ENCODE measurements at regions not wholly inside any gene's neighbourhood (a gene's known extent, or its start where the extent isn't known, plus 50 kb on each side); places are given as distances from the start of the nearest gene placed in this dataset.
"Not testable (repeated sequence)": the region's sequence is repeated elsewhere in the genome, so short reads cannot be mapped to it uniquely, and the experiment has no call there.

DNA sequence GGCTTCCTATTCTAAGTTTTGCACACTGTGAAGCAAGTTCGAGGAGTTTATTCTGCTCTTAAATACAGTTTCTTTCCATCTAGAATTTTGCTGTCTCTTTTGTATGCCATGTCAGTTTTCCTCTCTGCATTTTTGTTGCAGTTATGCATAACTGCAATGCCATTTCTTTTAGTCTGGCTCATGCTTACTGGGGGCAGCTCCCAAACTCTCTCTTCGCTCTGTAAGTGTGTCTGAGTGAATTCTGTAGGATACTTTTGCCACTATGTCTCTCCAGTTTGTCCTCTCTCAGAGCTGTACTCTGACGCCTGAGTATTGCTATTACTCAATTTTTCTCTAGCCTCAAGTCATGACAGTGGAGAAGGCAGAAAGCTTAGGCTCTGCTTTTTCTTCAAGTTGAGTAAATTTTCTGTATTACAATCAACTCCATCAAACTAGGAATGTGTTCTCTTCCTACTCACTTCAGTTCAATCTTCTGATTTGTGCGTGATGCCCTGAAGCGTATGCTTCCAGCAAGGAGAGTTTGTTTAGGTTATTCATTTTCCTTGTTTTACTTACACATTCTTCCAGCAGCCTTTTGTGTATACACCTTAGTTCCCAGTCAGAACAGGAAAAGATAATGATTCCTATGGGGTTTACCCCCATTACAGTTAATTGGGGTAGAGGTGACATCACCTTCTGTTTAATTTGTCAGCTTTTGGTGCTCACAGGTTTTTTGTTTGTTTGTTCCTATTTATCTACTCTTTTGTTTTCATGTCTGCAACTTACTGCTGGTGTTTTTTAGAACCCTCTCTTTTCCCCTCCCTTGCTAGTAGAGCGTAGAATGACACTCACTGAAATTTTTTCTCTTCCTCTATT, 430.9 kb downstream of the BCKDHB start:
- DNase-seq, result no peak

DNA sequence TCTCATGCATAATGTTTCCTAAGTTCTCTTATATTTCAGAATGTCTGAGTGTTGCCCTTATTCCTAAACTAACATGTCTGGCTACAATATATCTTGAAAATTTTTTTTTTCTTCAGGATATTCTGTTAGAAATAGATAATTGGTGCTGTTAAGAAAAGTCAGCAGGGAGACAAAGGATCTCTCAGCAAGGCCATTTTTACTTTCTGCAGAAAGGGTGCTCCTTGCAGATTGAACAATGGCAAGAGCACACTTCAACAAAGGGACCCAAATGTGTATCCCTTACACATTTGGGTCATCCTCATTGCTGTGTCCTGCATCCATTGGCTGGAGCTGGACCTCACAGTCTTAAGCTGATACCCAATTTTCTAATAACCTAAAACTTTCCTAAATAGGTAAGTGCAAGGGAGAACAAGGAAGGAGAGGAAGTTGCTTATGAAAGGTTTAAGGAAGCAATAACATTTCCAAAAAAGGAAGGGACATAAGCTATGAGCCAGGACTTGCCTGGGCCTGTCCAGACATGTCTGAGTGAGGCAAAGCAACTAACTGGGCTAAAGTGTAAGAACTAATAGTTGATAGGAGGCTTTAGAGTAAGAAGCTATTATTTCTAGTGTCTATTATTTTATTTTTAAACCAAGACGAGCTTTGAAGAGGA, 429.6 kb downstream of the BCKDHB start:
- no peak for DNase-seq

DNA sequence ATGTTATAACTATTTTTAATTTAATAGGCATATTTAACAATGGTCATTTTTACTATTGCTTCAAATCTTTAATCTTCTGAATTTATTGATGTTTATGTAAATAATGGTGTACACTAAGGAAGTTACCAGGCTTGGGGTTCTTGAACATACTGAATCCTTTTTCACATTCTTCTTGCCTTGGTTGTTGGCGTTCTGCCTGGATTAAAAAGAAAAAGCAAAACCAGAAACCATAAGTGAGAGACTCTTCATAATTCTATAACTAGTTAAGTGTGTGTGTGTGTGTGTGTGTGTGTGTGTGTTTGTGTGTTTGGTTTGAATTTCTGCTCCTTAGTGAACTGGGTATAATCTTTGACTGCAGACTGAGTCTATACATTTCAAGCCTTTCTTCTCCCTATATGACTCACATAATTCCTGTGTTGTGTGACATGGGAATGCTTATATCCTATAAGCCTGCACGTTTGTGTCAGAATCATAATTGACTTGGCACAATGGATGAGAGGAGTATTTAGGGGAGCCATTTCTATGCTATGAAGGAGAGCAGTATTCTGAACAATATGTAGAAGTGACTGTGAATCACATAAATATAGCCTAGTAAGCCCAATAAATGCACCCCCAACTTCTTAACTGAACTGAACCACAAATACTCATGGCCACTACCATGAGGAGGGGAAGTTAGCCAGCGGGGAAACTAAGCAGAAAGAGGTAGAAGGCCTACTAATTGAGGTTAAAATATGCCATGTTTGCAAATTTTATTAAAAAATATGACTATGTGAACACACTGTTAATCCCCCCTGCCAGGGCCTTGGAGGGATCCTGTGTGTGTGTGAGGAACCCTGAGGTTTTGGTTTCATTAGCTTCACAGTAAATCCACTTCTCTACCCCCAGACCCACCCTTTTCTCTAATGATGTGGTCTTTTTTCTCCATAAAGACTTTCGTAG, 425.5 kb downstream of the BCKDHB start:
- DNase-seq, result no peak

DNA sequence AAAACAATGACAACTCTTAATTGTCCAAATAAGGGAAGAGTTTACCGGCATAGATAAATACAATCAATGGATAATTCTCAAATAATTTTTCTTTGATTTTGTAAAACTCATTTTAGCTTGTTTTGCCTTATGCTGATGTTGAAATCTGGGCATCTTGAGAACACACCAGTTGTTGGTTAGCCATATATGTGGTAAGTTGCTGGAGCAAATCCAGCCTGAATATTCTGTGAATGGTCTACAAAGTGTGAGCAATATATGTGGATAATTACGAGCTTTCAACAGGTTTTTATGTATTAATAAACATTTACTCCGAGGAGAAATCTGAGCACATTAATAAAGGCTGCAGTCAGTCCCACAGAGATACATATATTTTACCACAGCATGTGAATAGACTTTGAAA, 423.6 kb downstream of the BCKDHB start:
- no peak for DNase-seq

DNA sequence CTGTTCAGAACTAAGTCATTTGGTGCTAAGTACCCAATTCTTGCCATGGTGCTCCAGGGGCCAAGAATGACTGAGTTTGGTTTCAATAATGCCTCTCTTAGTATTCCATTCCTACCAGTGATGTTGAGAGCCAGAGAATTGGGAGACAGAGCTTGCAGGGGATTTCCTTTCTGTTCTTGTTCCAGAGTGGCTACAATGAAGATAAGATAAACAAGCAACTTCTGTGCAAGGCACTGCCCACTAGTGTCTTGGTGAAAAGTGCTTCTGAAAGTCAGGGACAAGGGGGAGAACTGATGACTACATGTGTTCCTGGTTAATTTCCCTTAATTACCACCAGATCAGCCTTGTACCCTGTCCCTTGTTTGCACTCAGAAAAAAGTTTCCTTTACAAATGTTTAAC, 421.6 kb downstream of the BCKDHB start:
- no peak for DNase-seq

DNA sequence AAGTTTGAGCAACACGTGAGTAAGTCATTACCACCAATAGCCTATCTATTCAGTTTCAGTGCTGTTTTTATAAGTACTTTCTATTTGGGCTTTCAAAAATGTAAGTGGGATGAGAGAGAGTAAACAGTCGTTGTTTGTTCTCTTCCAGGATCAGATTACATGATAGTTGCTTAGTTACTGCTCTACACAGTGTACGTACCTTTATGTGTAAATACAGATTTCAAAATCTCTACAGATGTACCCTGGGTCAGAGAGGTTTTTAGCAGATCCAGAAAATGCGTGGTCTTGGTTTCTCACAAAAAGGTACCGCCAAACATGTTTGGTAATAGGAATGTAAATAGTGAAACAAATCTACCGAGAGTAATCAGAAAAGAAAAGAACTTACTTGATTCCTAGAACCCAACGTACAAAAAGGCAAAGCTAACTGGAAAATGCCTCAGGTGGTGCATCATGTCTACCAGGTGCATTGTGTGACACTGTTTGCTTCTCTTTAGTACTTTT, 421.1 kb downstream of the BCKDHB start:
- DNase-seq, result no peak

DNA sequence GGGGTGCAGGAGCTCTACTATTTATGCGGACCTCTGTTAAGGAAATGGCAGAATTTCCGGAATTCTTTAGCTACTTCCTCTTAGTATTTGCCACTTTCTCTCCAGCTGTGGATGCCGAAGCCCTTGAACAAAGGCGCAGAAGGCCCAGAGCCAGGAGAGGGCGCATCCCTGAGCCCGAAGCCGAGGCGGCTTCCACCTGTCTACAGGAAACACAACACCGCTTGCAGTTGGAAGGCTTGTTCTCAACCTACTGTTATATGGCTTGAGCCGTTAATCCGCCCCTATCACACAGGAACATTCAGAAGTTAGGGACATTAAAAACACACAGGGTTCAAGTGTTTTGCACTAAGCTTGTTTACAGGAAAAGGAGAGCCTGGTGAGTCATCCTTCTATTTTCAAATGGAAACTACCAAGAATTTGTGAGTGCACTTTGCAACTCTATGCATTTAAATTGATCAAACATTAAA, 417.1 kb downstream of the BCKDHB start:
- DNase-seq, result no peak

DNA sequence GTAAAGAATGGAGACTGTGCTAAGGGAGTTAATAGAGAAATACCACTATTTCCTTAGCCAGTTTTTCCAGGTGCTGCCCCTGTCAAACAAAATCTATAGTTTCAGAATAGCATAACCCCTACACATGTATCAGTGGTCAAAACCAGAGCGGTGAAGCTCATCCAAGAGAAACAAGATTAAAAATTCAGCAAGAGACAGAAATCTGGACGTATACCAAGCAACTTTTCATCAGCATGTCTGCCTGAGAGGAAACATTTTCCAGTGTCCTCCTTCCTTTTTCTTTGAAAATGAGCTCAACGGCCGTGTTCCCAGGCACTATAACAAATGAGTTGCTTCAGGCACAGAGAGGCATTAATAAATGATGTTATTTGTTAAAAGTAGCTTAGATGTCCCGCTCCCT, 416.5 kb downstream of the BCKDHB start:
- DNase-seq, result no peak

DNA sequence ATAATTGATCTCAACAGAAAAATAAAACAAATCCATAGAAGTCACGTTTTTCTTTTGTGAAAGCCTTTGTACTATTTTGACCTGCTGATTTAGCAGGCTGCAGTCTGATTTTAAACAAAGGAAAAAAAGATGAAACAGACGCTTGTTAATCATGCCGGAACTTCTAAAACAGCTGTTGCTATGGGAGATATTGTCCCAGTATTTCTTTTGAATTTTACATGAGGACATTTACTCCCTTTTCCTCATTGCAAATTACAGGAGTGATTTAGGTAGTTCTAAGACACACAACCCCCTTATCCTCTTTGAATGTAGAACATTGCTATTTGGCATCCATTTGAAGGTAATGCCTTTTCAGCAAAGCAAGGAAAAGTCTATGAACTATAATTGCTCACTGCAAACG, 416.1 kb downstream of the BCKDHB start:
- no peak for DNase-seq

DNA sequence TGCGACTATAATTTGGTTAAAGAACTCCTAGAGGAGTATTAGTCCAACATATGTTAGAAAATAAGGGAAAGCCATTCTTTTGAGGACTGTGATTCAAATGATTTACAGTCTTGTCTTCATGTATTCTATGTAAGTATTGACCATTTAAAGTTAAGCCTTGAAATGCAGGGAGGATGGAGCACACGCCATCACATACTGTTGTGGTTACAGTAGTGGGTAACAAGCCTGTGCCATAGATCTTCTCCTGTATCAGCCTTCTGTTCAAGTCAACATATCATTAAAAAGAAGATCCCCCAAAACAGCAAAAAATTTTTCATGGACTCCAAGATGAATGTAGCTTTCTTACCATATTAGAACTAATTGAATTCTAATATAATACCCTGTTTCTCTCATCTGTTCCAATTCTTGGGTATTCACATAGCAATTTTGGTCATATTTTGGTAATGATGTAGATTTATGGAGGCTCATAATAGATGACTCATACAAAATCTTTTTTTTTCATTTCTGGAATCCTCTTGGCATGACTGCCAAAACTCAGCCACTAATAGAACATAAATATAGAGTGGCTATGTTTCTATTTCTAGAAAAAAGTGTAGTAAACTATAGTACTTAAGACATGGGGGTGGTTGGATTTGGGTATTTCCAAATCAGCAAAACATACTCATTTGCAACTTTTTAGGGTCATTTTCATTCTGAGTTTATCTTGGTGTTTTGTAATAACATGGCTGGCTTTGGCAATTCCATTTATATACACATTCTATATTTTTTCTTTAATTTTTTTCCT, 413.5 kb downstream of the BCKDHB start:
- DNase-seq, result no peak

DNA sequence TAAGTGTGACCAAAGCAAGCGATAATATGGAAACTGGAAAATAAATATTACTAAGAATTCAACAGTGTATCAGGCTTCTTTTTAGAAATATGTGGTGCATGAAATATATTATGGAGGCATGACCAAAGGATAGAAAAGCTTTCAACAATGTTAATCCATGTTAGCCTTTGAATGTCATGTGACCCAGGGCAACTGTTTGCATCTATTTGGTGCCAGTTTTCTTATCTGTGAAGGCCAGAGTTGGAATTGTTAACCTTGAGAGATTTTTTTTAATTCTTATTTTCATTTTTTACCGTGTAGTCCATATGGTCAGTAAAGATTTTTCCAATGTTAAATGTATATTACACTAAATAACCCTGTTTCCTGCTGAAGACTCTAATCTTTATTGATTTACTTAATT, 411.1 kb downstream of the BCKDHB start:
- DNase-seq, result no peak

DNA sequence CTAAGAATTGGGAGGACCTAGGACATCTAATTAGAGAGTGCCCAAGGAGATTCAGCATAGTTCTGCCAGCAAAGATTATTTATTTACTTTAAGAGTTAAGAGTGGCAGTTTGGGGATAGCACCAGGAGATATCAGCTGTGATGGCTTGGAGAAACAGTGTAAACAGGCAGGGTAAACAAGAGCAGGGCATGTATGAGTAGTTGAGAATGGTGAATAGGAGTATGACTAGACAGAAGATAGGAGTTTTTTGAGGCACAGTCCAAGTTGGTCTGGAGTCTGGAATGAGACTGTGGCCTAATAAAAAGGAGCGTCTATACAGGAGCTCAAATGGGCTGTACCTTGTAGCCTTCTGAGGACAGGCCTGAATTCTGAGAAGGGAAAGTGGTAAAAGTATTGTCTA, 404.1 kb downstream of the BCKDHB start:
- DNase-seq, result not testable (repeated sequence)

DNA sequence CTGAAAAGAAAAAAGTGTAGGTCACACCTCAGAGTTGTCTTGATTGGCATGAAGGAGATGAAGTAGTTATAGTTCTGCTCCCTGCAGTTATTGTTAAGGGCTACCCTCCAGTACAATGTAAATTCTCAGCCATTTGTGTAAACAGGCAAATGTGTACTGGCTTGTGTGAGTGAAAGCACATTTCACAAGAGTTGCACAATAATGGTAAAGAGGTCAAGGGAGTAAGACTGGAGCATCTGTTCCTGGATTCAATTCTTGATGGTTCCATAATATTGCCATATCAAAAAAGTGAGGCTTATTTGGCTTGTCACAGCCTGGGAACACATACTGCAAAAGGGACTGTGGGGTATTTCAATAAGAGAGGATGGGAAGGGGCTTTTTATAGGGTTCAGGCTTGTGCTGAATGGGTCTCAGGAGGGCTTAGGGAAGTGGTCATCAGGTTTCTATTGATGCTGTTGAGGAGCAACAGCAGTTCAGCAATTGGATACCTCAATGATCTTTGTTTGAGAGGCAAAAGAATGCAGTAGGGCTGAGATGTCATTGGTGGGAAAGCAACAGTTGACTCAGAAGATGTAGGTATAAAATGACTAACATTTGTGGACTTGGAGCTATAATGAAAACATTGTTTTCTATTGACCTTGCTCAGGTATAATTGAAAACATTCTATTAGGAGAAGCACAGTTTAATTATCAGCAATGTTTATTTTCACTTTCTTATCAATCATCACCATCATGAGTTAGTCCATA, 402.6 kb downstream of the BCKDHB start:
- DNase-seq, result no peak

DNA sequence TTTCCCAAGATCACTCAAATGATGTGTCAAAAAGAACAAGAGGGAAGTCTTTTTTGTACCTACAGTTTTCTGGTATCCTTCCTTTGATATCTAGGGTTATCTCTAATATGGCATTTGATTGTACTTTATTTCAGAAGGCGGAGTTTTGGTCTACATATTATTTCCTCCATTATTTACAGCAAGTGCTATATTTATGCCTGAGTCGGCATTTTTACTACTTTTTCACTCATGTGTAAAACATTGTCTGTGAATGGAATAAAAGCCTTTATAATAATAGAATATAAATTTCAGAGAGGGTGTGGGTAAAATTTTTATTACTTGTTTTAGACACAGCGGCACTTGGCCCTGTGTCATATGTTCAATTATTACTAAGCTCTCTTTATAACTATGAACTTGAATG, 398.4 kb downstream of the BCKDHB start:
- DNase-seq, result no peak

DNA sequence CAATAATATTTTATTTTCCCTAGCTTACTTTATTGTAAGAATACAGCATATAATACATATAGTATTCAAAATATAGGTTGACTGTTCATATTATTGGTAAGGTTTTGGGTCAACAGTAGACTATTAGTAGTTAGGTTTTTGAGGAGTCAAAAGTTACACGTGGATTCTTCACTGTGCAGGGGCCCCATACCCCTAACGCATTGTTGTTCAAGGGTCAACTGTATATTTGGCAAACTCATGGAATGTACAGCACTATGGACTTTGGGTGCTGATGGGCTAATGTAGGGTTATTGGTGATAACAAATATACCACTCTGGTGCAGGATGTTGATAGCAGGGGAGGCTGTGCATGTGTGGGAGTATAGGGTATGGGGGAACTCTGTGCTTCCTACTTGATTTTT, 397.2 kb downstream of the BCKDHB start:
- DNase-seq, result no peak

DNA sequence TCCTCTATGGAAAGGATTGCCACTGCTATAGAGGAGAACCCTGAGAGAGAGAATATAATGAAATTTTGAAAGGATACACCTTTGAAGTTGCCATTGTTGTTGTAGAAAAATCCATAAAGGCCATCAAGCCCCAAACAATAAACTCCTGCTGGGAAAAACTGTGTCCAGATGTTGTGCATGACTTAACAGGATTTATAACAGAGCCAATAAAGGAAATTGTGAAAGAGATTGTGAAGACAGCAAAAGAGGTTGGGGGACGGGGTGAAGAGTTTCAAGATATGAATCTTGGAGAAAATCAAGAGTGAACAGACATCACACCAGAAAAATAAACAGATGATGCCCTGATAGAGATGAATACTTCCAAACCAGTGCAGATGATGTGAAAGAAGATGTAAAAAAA, 396.4 kb downstream of the BCKDHB start:
- no peak for DNase-seq

DNA sequence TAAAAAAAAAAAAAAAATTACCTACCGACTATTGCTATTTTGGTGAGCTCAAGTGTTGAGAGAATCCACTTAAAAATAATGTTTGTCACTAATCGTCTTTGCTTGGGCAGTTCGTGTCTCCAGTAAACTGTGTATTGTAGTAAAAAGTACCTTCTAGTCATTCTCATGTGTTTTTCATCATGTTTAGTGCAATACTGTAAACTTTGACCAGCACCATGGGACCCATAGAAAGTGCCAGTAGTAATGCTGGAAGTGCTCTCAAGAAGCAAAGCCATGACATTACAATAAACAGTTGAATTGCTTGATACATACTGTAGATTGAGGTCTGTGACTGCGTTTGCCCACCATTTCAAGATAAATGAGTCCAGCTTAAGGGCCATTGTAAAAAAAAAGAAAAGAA, 395.2 kb downstream of the BCKDHB start:
- no peak for DNase-seq

DNA sequence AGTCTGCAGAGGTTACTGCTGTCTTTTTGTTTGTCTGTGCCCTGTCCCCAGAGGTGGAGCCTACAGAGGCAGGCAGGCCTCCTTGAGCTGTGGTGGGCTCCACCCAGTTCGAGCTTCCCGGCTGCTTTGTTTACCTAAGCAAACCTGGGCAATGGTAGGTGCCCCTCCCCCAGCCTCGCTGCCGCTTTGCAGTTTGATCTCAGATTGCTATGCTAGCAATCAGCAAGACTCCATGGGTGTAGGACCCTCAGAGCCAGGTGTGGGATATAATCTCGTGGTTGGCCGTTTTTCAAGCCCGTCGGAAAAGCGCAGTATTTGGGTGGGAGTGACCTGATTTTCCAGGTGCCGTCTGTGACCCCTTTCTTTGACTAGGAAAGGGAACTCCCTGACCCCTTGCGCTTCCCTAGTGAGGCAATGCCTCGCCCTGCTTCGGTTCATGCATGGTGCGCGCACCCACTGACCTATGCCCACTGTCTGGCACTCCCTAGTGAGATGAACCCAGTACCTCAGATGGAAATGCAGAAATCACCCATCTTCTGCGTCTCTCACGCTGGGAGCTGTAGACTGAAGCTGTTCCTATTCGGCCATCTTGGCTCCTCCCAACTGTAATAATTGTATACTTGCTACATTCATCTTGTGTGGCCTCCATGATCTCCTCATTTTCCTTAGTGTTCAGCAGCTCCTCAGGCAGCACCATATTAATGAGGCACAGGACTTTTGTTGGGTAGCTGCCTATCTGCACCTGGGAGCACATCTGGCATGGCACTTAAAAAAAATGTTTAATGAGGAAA, 391.4 kb downstream of the BCKDHB start:
- DNase-seq, result not testable (repeated sequence)

DNA sequence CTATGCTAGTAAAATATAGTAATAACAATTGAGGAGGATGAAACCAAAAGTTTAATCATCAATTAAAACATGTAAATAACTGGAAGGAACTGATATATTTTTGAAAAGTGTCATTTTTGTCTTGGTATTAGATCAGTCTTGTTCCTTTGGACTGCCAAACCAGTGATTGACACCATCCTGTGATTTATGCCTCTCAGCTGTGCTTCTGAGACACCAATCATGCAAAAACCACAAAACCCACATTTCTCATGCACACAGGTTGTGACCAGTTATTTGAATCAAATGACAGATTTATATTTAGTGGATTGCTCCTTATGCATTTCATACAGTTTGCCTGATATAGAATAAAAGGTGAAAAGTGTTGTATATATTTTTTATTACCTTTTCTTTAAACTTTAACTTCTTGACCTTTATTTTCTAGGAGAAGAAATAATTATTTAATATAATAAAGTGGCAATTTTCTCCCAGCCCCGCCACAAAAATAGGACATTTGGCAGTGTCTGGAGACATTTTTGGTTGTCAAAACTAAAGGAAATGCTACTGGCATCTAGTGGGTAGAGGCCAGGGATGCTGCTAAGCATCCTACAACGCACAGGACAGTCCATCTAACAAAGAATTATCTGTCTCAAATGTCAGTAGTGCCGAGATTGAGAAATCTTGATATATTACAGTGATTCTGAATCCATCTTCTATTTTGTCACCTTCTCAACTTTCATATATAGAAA, 383.6 kb downstream of the BCKDHB start:
- DNase-seq, result no peak

DNA sequence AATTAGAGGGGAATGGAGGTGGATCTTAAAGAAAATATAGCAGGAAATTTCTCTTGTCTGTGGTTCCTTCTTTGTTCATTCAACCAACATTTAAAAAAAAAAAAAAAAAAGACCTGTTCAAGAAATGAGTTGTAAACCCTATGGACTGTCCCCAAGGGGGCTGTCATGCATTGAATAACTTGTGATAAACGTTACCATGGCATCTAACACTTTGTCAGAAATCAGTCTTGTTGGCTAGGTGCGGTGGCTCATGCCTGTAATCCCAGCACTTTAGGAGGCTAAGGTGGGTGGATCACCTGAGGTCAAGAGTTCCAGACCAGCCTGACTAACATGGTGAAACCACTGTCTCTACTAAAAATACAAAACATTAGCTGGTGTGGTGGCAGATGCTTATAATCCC, 381.7 kb downstream of the BCKDHB start:
- no peak for DNase-seq
